ENCODE measurements at regions not wholly inside any gene's neighbourhood (a gene's known extent, or its start where the extent isn't known, plus 50 kb on each side); places are given as distances from the start of the nearest gene placed in this dataset.

GRCh38 chr4:181858741-181859140, 384.5 kb upstream of the TENM3 start:
- H3K9ac ChIP-seq (ENCODE audit: low read depth, low read length): no peak overlapping the region

GRCh38 chr4:181859439-181859838, 383.8 kb upstream of the TENM3 start:
- Histone ChIP-seq H3K9ac (ENCODE audit: low read depth, low read length) (no peak overlapping the region), H3K27ac (ENCODE audit: low read length) (no peak overlapping the region), H3K9me3 (ENCODE audit: insufficient read depth, low read depth, low read length) (no peaks in the 10 kb centered on the region), H3K4me3 (ENCODE audit: low read length) (no peak overlapping the region), H3K4me1 (ENCODE audit: insufficient read depth, low read length) (no peaks in the 10 kb centered on the region), H3K27me3 (ENCODE audit: insufficient read depth, low read length) (no peaks in the 10 kb centered on the region; the same call in 1 of the 2 replicates), H3K36me3 (ENCODE audit: insufficient read depth, low read depth, low read length) (no peaks in the 10 kb centered on the region)

More at GRCh38 chr4:181858741-181859140, 384.5 kb upstream of the TENM3 start:
- Histone ChIP-seq H3K9me3 (ENCODE audit: insufficient read depth, low read depth, low read length) (no peaks in the 10 kb centered on the region), H3K27me3 (ENCODE audit: insufficient read depth, low read length) (no peaks in the 10 kb centered on the region; the same call in 1 of the 2 replicates), H3K27ac (ENCODE audit: low read length) (no peak overlapping the region), H3K36me3 (ENCODE audit: insufficient read depth, low read depth, low read length) (no peaks in the 10 kb centered on the region), H3K4me1 (ENCODE audit: insufficient read depth, low read length) (no peaks in the 10 kb centered on the region), H3K4me3 (ENCODE audit: low read length) (no peak overlapping the region)

DNA sequence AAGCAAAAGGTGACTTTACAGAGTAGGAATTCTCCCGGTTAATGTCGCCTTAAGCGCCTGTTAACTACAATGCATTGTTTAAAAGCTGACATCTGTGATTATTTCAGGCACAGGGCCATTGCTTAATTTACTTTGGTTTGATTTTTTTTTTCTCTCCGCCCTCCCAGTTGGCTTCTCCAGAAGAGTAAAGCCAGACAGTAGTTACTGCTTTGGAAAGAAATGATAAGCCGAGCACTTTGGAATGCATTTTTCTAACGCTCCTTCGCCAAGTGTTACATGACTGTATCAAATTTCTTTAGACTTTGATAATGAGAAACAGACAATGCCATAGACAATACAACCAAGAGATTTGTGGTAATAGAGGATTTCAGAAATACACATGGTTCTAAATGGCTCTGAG, 383.0 kb upstream of the TENM3 start:
- H3K27ac ChIP-seq (ENCODE audit: low read length): no peak overlapping the region
- no peak overlapping the region for H3K9ac ChIP-seq (ENCODE audit: low read depth, low read length)
- no peak overlapping the region for H3K4me3 ChIP-seq (ENCODE audit: low read length)
- H3K36me3 ChIP-seq (ENCODE audit: insufficient read depth, low read depth, low read length): no peaks in the 10 kb centered on the region
- H3K9me3 ChIP-seq (ENCODE audit: insufficient read depth, low read depth, low read length): no peaks in the 10 kb centered on the region
- no peaks in the 10 kb centered on the region; the same call in 1 of the 2 replicates for H3K27me3 ChIP-seq (ENCODE audit: insufficient read depth, low read length)
- no peaks in the 10 kb centered on the region for H3K4me1 ChIP-seq (ENCODE audit: insufficient read depth, low read length)

GRCh38 chr4:181860668-181861067, 382.5 kb upstream of the TENM3 start:
- Histone ChIP-seq H3K9me3 (ENCODE audit: insufficient read depth, low read depth, low read length) (no peaks in the 10 kb centered on the region), H3K27me3 (ENCODE audit: insufficient read depth, low read length) (no peaks in the 10 kb centered on the region; the same call in 1 of the 2 replicates), H3K4me1 (ENCODE audit: insufficient read depth, low read length) (no peaks in the 10 kb centered on the region), H3K9ac (ENCODE audit: low read depth, low read length) (no peak overlapping the region), H3K36me3 (ENCODE audit: insufficient read depth, low read depth, low read length) (no peaks in the 10 kb centered on the region), H3K27ac (ENCODE audit: low read length) (no peak overlapping the region), H3K4me3 (ENCODE audit: low read length) (no peak overlapping the region)

DNA sequence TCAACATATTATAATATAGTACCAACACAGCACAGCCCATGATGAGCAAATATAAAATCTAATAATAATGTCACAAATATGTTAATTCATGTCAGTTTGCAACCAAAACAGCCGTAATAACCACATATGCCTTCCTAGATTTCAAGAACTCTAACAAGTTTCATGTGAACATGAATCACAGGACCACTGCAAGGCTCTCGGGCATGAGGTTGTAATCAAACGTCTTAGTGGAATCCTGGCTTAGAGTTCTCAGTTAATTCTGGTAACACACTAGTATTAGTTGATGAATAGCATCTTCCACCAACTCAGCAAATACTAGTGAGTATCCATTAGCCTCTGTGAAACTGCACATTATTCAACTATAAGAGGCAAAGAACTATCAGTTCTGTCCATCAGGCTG, 379.3 kb upstream of the TENM3 start:
- no peaks in the 10 kb centered on the region for H3K36me3 ChIP-seq (ENCODE audit: insufficient read depth, low read depth, low read length)
- no peaks in the 10 kb centered on the region for H3K9me3 ChIP-seq (ENCODE audit: insufficient read depth, low read depth, low read length)
- no peaks in the 10 kb centered on the region for H3K27me3 ChIP-seq (ENCODE audit: insufficient read depth, low read length)
- no peak overlapping the region for H3K9ac ChIP-seq (ENCODE audit: low read depth, low read length)
- no peaks in the 10 kb centered on the region for H3K4me1 ChIP-seq (ENCODE audit: insufficient read depth, low read length)
- H3K4me3 ChIP-seq (ENCODE audit: low read length): no peak overlapping the region
- H3K27ac ChIP-seq (ENCODE audit: low read length): no peak overlapping the region

DNA sequence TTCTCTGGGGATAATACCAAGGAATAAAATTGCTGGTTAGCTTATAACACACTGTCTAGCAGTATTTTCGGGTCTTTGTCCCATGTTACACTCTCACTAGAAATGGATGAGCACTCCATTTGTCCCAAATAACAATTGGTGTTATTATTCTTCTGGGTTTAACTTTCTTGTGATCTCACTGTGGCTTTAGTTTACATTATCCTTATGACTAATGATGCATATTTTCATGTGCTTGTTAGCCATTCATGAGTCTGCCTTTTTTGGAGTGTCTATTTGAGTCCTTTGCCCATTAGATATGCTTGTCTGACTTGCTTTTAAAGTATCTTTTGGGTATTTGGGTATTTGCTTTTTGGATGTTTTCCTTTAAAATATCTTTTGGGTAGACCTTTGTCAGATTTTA, 372.9 kb upstream of the TENM3 start:
- Histone ChIP-seq H3K9ac (ENCODE audit: low read depth, low read length) (no peak overlapping the region), H3K27ac (ENCODE audit: low read length) (no peak overlapping the region), H3K4me1 (ENCODE audit: insufficient read depth, low read length) (no peaks in the 10 kb centered on the region), H3K36me3 (ENCODE audit: insufficient read depth, low read depth, low read length) (no peaks in the 10 kb centered on the region), H3K9me3 (ENCODE audit: insufficient read depth, low read depth, low read length) (no peaks in the 10 kb centered on the region), H3K27me3 (ENCODE audit: insufficient read depth, low read length) (no peaks in the 10 kb centered on the region), H3K4me3 (ENCODE audit: low read length) (no peak overlapping the region)

GRCh38 chr4:181874602-181875001, 368.6 kb upstream of the TENM3 start:
- H3K36me3 ChIP-seq (ENCODE audit: insufficient read depth, low read depth, low read length): no peaks in the 10 kb centered on the region
- H3K27ac ChIP-seq (ENCODE audit: low read length): no peak overlapping the region
- no peaks in the 10 kb centered on the region for H3K4me1 ChIP-seq (ENCODE audit: insufficient read depth, low read length)
- no peak overlapping the region for H3K9ac ChIP-seq (ENCODE audit: low read depth, low read length)
- H3K27me3 ChIP-seq (ENCODE audit: insufficient read depth, low read length): no peaks in the 10 kb centered on the region
- no peak overlapping the region for H3K4me3 ChIP-seq (ENCODE audit: low read length)
- H3K9me3 ChIP-seq (ENCODE audit: insufficient read depth, low read depth, low read length): no peaks in the 10 kb centered on the region

- no peaks in the 10 kb centered on the region for H3K9me3 ChIP-seq (ENCODE audit: insufficient read depth, low read depth, low read length)
- H3K4me3 ChIP-seq (ENCODE audit: low read length): no peak overlapping the region
- no peaks in the 10 kb centered on the region for H3K4me1 ChIP-seq (ENCODE audit: insufficient read depth, low read length)
- H3K9ac ChIP-seq (ENCODE audit: low read depth, low read length): no peak overlapping the region
- H3K36me3 ChIP-seq (ENCODE audit: insufficient read depth, low read depth, low read length): no peaks in the 10 kb centered on the region
- H3K27me3 ChIP-seq (ENCODE audit: insufficient read depth, low read length): no peaks in the 10 kb centered on the region
- H3K27ac ChIP-seq (ENCODE audit: low read length): no peak overlapping the region
Measured at GRCh38 chr4:181877329-181877848, 365.8 kb upstream of the TENM3 start.

DNA sequence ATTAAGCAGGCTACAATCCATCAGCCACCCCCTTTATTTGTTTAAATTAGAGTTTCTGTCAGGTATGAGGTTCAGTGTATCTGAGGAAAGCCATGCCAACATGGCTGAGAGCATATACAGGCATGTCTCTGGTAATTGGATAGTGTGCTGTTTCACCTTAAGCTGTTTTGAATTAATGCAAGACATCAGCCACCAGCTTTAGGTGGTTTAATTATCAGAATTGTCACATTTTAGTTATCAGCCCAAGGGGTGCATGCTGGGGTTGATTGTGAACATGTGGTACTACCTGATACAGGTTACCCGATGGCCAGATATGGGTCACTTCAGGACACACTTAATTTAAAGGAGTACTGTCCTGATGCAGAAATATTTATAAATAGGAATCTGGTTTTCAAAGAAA, 353.2 kb upstream of the TENM3 start:
- H3K27ac ChIP-seq (ENCODE audit: low read length): no peak overlapping the region
- H3K27me3 ChIP-seq (ENCODE audit: insufficient read depth, low read length): no peaks in the 10 kb centered on the region
- no peaks in the 10 kb centered on the region for H3K4me1 ChIP-seq (ENCODE audit: insufficient read depth, low read length)
- H3K4me3 ChIP-seq (ENCODE audit: low read length): no peak overlapping the region
- no peak overlapping the region for H3K9ac ChIP-seq (ENCODE audit: low read depth, low read length)
- peaks cover 6% of the 10 kb centered on the region; the same call in 1 of the 2 replicates for H3K9me3 ChIP-seq (ENCODE audit: insufficient read depth, low read depth, low read length)
- no peaks in the 10 kb centered on the region for H3K36me3 ChIP-seq (ENCODE audit: insufficient read depth, low read depth, low read length)

GRCh38 chr4:181890911-181891310, 352.3 kb upstream of the TENM3 start:
- H3K36me3 ChIP-seq (ENCODE audit: insufficient read depth, low read depth, low read length): no peaks in the 10 kb centered on the region
- H3K27me3 ChIP-seq (ENCODE audit: insufficient read depth, low read length): no peaks in the 10 kb centered on the region
- no peak overlapping the region for H3K9ac ChIP-seq (ENCODE audit: low read depth, low read length)
- H3K4me3 ChIP-seq (ENCODE audit: low read length): no peak overlapping the region
- no peak overlapping the region for H3K27ac ChIP-seq (ENCODE audit: low read length)
- H3K9me3 ChIP-seq (ENCODE audit: insufficient read depth, low read depth, low read length): peaks cover 6% of the 10 kb centered on the region; the same call in 1 of the 2 replicates
- H3K4me1 ChIP-seq (ENCODE audit: insufficient read depth, low read length): no peaks in the 10 kb centered on the region

GRCh38 chr4:181896614-181897013, 346.6 kb upstream of the TENM3 start:
- no peak overlapping the region for H3K27ac ChIP-seq (ENCODE audit: low read length)
- no peak overlapping the region for H3K9ac ChIP-seq (ENCODE audit: low read depth, low read length)
- no peaks in the 10 kb centered on the region for H3K4me1 ChIP-seq (ENCODE audit: insufficient read depth, low read length)
- no peaks in the 10 kb centered on the region for H3K27me3 ChIP-seq (ENCODE audit: insufficient read depth, low read length)
- no peak overlapping the region for H3K4me3 ChIP-seq (ENCODE audit: low read length)
- peaks cover 6% of the 10 kb centered on the region; the same call in 1 of the 2 replicates for H3K9me3 ChIP-seq (ENCODE audit: insufficient read depth, low read depth, low read length)
- H3K36me3 ChIP-seq (ENCODE audit: insufficient read depth, low read depth, low read length): no peaks in the 10 kb centered on the region

DNA sequence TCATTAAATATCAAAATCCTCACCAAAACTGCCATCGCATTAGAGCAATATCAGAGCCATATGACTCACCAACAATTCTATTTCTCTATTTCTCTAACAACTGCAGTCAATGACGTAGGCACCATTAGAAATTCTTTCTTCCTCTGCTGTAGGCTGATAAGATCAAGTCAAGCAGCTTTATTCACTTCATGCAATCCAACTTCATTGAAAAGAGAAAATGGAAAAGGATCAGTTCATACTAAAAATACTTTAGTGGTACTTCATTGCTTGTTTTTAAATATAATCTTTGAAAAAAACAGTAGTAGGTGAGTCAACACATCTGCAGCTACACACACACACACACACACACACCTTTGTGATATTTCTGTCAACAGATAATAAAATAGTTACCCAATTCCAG, 345.3 kb upstream of the TENM3 start:
- H3K27me3 ChIP-seq (ENCODE audit: insufficient read depth, low read length): no peaks in the 10 kb centered on the region
- H3K36me3 ChIP-seq (ENCODE audit: insufficient read depth, low read depth, low read length): no peaks in the 10 kb centered on the region
- H3K27ac ChIP-seq (ENCODE audit: low read length): no peak overlapping the region
- no peak overlapping the region for H3K4me3 ChIP-seq (ENCODE audit: low read length)
- H3K4me1 ChIP-seq (ENCODE audit: insufficient read depth, low read length): no peaks in the 10 kb centered on the region
- H3K9ac ChIP-seq (ENCODE audit: low read depth, low read length): no peak overlapping the region
- H3K9me3 ChIP-seq (ENCODE audit: insufficient read depth, low read depth, low read length): no peaks in the 10 kb centered on the region

All from iPS-20b (cell line).